ENCODE measurements at regions not wholly inside any gene's neighbourhood (a gene's known extent, or its start where the extent isn't known, plus 50 kb on each side); places are given as distances from the start of the nearest gene placed in this dataset.
"Not testable (repeated sequence)": the region's sequence is repeated elsewhere in the genome, so short reads cannot be mapped to it uniquely, and the experiment has no call there.

GRCh38 chr2:91659917-91660275 is 2968.4 kb downstream of the RPIA start:
- not testable (repeated sequence) for TF ChIP-seq CTCF, POLR2A (IDR thresholded peaks at IDR 0.05)

Data from esophagus squamous epithelium (tissue), 4 donors.